Ovary (tissue), 3 donors: ENCODE measurements at regions not wholly inside any gene's neighbourhood (a gene's known extent, or its start where the extent isn't known, plus 50 kb on each side); places are given as distances from the start of the nearest gene placed in this dataset.

ENCODE experiments used
- CTCF ChIP-seq, 3 donors: fragments of 450-650 bp in 2 of 3; fragments of 200-600 bp in 1 of 3; IDR thresholded peaks; one replicate each; pipeline versions ENCODE4 v1.5.1 to v1.8.0; 2016 to 2022; ENCODE audit warnings: antibody characterized with exemption in 3 of 3, mild to moderate bottlenecking in 1 of 3
- EP300 ChIP-seq: sonication (generic); formaldehyde crosslinking; IDR thresholded peaks from one replicate; pipeline ENCODE4 v1.6.1; 2017; ENCODE audit warnings: antibody characterized with exemption
- POLR2A ChIP-seq: fragments of 450-650 bp; IDR thresholded peaks from one replicate; pipeline ENCODE4 v1.6.1; 2017; ENCODE audit warnings: antibody characterized with exemption, mild to moderate bottlenecking, moderate library complexity
- donor health status: DM: no; HTN: no; CAD: no.

GRCh38 chr4:35342833-35343232 lies 901.5 kb downstream of the ARAP2 start:
- TF ChIP-seq CTCF (IDR thresholded peaks at IDR 0.05) (no peak), POLR2A (no peak), EP300 (no peak)
